Stimulated activated naive CD8-positive, alpha-beta T cell treated with anti-CD3 and anti-CD28 coated beads, Interleukin-15, Interleukin-2, amounts not matched to agents 100 ng/mL and 50 ng/mL, for 24 hours (primary cell): ENCODE measurements at regions not wholly inside any gene's neighbourhood (a gene's known extent, or its start where the extent isn't known, plus 50 kb on each side); places are given as distances from the start of the nearest gene placed in this dataset.
"Not testable (repeated sequence)": the region's sequence is repeated elsewhere in the genome, so short reads cannot be mapped to it uniquely, and the experiment has no call there.

Experiments
- H3K27ac Mint-ChIP-seq: one replicate; pipeline ENCODE4 v1.8.0; 2021; ENCODE audit warnings: mild to moderate bottlenecking, mixed read lengths
- H3K27me3 Mint-ChIP-seq: one replicate; pipeline ENCODE4 v1.8.0; 2021; ENCODE audit warnings: mixed read lengths
- H3K36me3 Mint-ChIP-seq: one replicate; pipeline ENCODE4 v1.8.0; 2021; ENCODE audit warnings: low read depth, mixed read lengths
- H3K4me1 Mint-ChIP-seq: one replicate; pipeline ENCODE4 v1.8.0; 2021; ENCODE audit warnings: low read depth, mixed read lengths
- H3K4me3 Mint-ChIP-seq: one replicate; pipeline ENCODE4 v1.8.0; 2021; ENCODE audit warnings: mild to moderate bottlenecking, mixed read lengths
- H3K9me3 Mint-ChIP-seq: one replicate; pipeline ENCODE4 v1.8.0; 2021; ENCODE audit warnings: mixed read lengths

DNA sequence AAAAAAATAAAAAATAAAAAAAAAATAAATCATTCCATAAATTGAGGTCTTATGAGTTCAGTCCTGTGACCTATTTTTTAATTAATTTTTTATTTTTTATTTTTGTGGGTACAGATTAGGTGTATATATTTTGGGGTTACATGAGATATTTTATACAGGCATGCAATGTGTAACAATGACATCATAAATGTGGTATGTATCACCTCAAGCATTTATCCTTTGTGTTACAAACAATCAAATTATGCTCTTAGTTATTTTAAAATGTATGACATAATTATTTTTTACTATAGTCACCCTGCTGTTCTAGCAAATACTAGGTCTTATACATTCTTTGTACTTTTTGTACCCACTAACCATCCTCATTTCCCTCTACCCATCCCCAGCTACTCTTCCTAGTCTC lies 537.9 kb downstream of the HINT1 start:
- peaks cover 2% of the 10 kb centered on the region for H3K27me3 Mint-ChIP-seq
- H3K4me1 Mint-ChIP-seq: no peaks in the 10 kb centered on the region
- peaks cover 15% of the 10 kb centered on the region for H3K9me3 Mint-ChIP-seq
- no peak overlapping the region for H3K27ac Mint-ChIP-seq
- H3K4me3 Mint-ChIP-seq: no peak overlapping the region
- H3K36me3 Mint-ChIP-seq: no peaks in the 10 kb centered on the region

DNA sequence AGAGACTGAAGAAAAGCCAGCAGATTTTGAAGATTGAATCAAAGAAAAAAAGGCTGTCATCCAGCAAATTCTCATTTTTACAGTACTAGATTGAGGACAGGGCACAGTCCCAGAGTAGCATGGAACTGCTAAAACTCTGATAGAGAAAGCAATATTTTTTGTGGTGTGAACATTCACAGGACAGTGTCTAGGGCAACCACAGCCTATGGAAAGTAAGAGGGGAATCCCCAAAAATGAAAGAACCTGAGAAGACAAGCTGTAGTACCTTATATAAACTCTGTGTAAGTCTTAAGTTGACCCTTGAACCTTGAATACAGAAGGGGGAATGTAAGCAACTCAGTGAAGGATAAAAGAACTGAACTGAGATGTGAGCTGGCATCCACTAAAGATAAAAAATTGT lies 540.3 kb downstream of the HINT1 start:
- Mint-ChIP-seq H3K27ac (no peak overlapping the region), H3K4me1 (no peaks in the 10 kb centered on the region), H3K36me3 (no peaks in the 10 kb centered on the region), H3K4me3 (no peak overlapping the region), H3K9me3 (no peaks in the 10 kb centered on the region), H3K27me3 (no peaks in the 10 kb centered on the region)

DNA sequence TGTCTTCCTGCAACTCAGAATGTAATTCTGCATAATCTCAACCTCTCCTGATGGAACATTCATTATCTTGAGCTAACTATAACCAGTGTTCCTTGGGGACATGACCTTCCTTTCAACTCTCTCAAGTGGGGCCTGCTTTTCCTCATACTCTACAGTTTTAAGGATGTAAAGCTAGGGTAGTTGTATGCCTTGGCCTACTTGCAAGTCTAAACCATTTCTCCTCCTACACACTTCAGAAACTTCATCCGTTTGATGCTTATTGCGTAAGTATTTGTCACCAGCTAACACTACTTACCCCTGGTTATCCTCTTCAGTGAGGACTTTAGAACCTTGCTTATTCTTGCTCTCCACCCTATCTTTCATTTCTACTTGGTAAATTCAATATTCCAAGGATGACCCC lies 548.9 kb downstream of the HINT1 start:
- H3K4me3 Mint-ChIP-seq: no peak overlapping the region
- no peaks in the 10 kb centered on the region for H3K36me3 Mint-ChIP-seq
- no peaks in the 10 kb centered on the region for H3K9me3 Mint-ChIP-seq
- H3K4me1 Mint-ChIP-seq: no peaks in the 10 kb centered on the region
- no peak overlapping the region for H3K27ac Mint-ChIP-seq
- H3K27me3 Mint-ChIP-seq: no peaks in the 10 kb centered on the region

DNA sequence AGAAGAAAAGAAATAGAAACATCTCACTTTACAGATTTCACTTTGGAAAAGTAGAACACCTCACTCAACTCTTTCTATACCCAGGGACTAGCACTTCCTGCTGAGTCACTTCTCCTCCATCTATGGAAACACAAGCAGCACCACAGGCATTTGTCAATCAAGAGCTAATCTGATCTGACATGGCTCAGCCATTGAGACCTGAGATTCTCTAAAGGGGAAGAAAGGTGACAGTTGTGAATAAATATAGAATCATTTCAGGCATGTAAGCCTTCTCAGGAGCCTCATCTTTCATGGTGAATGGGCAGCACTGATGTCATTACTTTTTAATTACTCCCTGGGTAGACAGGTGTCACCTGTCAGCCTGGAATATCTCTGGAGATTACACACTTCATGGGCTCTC lies 559.8 kb downstream of the HINT1 start:
- H3K4me3 Mint-ChIP-seq: no peak overlapping the region

DNA sequence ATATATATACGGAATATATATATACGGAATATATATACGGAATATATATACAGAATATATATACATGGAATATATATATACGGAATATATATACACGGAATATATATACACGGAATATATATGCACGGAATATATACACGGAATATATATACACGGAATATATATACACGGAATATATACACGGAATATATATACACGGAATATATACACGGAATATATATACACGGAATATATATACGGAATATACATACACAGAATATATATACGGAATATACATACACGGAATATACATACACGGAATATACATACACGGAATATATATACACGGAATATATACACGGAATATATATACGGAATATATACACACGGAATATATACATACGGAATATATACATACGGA lies 568.4 kb downstream of the HINT1 start:
- not testable (repeated sequence) for H3K36me3 Mint-ChIP-seq, H3K27ac Mint-ChIP-seq, H3K4me3 Mint-ChIP-seq, H3K4me1 Mint-ChIP-seq, H3K27me3 Mint-ChIP-seq
- H3K9me3 Mint-ChIP-seq: peaks cover 13% of the 10 kb centered on the region

More for the DNA sequence above, 559.8 kb downstream of the HINT1 start:
- no peak overlapping the region for H3K27ac Mint-ChIP-seq
- no peaks in the 10 kb centered on the region for H3K36me3 Mint-ChIP-seq
- H3K27me3 Mint-ChIP-seq: peaks cover 4% of the 10 kb centered on the region
- no peaks in the 10 kb centered on the region for H3K4me1 Mint-ChIP-seq
- H3K9me3 Mint-ChIP-seq: peaks cover 4% of the 10 kb centered on the region

DNA sequence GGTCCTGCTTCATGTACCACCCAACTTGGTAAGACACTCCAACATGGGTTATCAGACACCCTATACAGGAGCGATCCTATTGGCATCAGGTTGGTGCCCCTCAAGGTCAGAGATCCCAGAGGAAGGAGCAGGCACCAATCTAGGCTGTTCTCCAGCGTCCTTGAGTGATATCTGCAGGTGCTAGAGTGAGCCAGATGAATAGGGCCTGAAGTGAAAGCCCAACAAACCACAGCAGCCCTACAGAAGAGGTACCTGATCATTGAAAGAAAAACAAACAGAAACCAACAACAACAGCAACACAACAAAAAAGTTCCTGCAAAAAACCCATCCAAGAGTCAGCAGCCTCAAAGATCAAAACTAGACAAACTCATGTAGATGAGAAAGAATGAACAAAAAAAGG lies 584.8 kb downstream of the HINT1 start:
- H3K27me3 Mint-ChIP-seq: no peaks in the 10 kb centered on the region
- H3K27ac Mint-ChIP-seq: no peak overlapping the region
- no peaks in the 10 kb centered on the region for H3K36me3 Mint-ChIP-seq
- no peak overlapping the region for H3K4me3 Mint-ChIP-seq
- H3K4me1 Mint-ChIP-seq: no peaks in the 10 kb centered on the region
- no peaks in the 10 kb centered on the region for H3K9me3 Mint-ChIP-seq

DNA sequence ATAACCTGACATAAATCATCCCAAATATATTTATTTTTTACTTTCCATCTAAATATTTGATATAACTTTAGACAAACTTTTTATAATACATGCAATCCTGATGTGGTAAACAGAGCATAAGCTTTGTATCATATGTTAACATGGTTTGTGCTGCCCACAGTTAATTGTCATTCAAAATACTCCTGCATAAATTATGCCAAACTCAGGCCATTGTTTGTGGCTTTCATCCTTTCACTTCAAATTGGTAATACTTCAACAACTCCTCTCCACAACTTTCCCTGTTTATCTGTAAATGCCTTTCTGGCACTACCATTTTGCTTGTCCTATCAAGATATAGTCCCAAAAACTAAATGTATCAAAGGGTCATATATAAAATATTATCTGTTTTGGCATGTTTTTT lies 586.7 kb downstream of the HINT1 start:
- Mint-ChIP-seq H3K36me3 (no peaks in the 10 kb centered on the region), H3K27ac (no peak overlapping the region), H3K4me1 (no peaks in the 10 kb centered on the region), H3K9me3 (no peaks in the 10 kb centered on the region), H3K27me3 (no peaks in the 10 kb centered on the region), H3K4me3 (no peak overlapping the region)

DNA sequence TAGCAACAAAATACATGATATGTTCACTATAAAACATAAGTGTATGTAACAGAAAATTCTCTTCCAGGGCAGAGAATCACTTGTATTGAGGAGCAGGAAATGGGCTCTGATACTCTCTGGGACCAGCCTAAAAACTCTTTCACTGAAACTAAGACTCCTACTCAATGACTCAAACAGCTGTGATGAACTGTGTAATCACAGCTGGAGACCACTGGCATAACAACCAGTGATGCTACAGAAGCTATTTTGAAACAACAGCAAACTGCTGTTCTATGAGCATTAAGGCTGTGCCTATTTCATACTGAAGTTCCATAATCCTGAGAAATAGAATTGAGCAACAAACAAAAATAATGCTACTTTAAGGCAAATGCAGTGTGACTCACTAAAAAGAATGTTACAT lies 594.0 kb downstream of the HINT1 start:
- Mint-ChIP-seq H3K27me3 (no peaks in the 10 kb centered on the region), H3K36me3 (no peaks in the 10 kb centered on the region), H3K4me1 (no peaks in the 10 kb centered on the region), H3K4me3 (no peak overlapping the region), H3K27ac (no peak overlapping the region), H3K9me3 (no peaks in the 10 kb centered on the region)

DNA sequence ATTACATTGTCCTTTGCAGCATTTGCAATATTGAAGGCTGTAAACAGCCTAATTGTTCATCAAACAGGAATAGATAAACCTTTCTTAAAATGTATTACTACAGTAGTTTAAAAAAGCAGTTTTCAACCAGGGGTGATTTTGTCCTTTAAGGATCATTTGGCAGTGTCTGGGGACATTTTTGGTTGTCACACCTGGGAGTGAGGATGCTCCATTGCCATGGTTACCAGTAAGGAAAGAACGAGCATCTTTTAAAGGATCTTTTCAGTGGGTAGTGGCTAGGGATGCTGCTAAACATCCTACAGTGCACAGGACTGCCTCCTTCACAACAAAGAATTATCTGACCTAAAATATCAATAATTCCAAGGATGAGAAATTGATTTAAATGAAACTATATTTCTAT lies 596.3 kb downstream of the HINT1 start:
- peaks cover 3% of the 10 kb centered on the region for H3K27me3 Mint-ChIP-seq
- no peak overlapping the region for H3K27ac Mint-ChIP-seq
- no peaks in the 10 kb centered on the region for H3K36me3 Mint-ChIP-seq
- H3K9me3 Mint-ChIP-seq: peaks cover 3% of the 10 kb centered on the region
- H3K4me1 Mint-ChIP-seq: no peaks in the 10 kb centered on the region
- no peak overlapping the region for H3K4me3 Mint-ChIP-seq

DNA sequence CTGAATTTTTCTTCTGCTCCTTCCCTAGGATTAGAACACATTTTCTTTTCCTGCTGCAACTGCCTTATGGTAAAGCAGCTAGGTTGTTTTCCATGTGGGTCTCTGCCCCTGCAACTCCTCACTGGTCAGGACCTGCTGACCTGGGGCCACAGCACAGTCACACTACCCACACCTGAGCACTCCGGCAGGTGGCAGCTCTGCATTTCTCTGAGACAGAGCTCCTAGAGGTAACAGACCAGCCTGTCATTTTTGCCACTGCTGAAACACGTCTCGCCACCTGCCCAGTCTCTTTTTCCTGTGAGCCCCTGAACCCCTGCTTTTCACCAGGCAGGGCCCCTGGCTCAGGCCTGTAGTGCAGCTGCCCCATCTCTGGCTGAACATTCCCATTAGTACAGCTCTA lies 609.6 kb downstream of the HINT1 start:
- H3K4me1 Mint-ChIP-seq: no peaks in the 10 kb centered on the region
- no peak overlapping the region for H3K27ac Mint-ChIP-seq
- peaks cover under 1% of the 10 kb centered on the region for H3K27me3 Mint-ChIP-seq
- H3K4me3 Mint-ChIP-seq: no peak overlapping the region
- H3K9me3 Mint-ChIP-seq: peaks cover 6% of the 10 kb centered on the region
- no peaks in the 10 kb centered on the region for H3K36me3 Mint-ChIP-seq

DNA sequence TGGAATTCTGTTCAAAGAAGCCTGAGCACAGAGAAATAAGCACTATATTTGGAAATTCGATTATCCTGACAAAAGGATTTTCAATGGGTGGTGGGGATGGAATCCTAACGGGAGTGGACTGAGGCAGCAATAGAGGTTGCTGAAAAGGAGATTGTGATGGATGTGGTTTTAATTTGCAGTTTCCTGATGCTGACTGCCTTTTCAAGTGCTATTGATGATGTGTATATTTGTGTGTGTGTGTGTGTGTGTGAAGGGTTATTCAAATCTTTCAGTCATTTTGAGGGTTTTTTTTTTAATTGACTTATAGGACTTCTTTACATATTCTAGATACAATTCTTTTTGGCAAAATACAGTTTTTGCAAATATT lies 614.5 kb downstream of the HINT1 start:
- Mint-ChIP-seq H3K27ac (no peak overlapping the region), H3K27me3 (peaks cover 4% of the 10 kb centered on the region), H3K4me1 (no peaks in the 10 kb centered on the region), H3K36me3 (no peaks in the 10 kb centered on the region), H3K4me3 (no peak overlapping the region), H3K9me3 (peaks cover 9% of the 10 kb centered on the region)

DNA sequence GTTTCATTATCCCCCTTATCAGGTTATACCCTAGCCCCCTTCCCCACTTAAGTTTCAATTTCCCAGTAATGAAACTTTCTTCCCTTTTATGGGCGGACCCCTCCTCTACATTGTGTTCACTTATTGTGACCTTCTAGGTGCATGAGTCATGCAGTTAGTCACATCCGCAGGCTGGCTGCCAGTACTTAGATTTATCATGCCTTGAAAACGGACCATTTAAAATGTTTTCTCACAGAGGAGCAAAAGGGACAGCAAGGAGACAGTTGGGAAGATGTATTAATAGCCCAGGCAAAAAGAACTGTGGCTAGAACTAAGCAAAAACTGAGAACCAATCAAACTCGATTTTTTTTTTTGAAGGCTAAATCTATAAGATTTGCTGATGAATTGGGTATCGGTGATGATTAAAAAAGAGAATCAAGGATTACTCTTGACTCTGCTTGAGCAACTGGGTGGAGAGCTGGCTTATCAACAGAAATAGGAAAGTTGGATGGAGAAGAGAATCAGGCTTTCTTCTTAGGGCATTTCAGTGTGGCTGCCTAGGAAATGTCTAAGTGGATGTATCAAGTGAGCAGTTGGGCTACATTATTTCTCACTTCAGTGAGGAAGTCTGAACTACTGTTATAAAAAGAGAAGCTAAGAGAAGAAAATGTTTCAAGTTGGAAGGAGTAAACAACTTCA lies 615.0 kb downstream of the HINT1 start:
- no peaks in the 10 kb centered on the region for H3K36me3 Mint-ChIP-seq
- H3K27ac Mint-ChIP-seq: no peak overlapping the region
- peaks cover 13% of the 10 kb centered on the region for H3K9me3 Mint-ChIP-seq
- peaks cover 4% of the 10 kb centered on the region for H3K27me3 Mint-ChIP-seq
- no peak overlapping the region for H3K4me3 Mint-ChIP-seq
- no peaks in the 10 kb centered on the region for H3K4me1 Mint-ChIP-seq

DNA sequence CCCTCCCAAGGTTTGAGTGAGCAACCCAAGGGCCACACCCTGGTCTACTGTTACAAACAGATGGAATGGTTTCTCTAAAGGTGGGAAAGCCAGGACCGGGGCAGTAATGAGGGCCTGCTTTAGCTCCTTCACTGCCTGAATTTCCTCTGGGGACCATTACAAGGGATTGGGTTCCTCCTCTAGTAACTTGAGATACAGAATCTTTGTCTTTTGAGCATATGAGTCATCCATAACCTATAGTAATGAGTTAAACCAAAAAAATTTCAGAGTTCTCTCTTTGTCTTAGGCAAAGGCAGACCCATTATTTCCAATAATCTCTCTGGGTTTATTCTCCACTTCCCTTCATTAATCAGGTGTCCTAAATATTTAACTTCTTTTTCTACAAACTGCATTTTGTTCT lies 618.8 kb downstream of the HINT1 start:
- H3K4me1 Mint-ChIP-seq: no peaks in the 10 kb centered on the region
- H3K27ac Mint-ChIP-seq: no peak overlapping the region
- no peaks in the 10 kb centered on the region for H3K36me3 Mint-ChIP-seq
- peaks cover 4% of the 10 kb centered on the region for H3K27me3 Mint-ChIP-seq
- H3K9me3 Mint-ChIP-seq: peaks cover 17% of the 10 kb centered on the region
- H3K4me3 Mint-ChIP-seq: no peak overlapping the region

DNA sequence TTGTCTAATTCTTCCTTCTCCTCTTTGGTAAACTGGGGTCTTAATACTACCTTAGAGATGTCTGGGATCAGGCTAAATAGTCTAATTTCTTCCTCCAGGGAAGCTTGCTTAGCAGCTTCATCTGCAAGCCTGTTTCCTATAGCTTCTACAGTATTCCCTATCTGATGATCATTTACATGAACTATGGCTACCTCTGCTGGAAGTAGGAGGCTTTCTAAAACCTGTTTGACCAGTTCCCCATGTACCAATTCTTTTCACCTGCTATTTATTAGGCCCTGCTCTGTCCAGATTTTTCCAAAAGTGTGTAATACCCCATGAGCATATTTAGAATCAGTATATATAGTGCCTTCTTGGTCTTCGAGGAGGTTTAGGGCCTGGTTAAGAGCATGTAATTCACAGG lies 619.8 kb downstream of the HINT1 start:
- Mint-ChIP-seq H3K4me1 (no peaks in the 10 kb centered on the region), H3K36me3 (no peaks in the 10 kb centered on the region), H3K9me3 (peaks cover 17% of the 10 kb centered on the region), H3K27ac (no peak overlapping the region), H3K27me3 (peaks cover 2% of the 10 kb centered on the region), H3K4me3 (no peak overlapping the region)

DNA sequence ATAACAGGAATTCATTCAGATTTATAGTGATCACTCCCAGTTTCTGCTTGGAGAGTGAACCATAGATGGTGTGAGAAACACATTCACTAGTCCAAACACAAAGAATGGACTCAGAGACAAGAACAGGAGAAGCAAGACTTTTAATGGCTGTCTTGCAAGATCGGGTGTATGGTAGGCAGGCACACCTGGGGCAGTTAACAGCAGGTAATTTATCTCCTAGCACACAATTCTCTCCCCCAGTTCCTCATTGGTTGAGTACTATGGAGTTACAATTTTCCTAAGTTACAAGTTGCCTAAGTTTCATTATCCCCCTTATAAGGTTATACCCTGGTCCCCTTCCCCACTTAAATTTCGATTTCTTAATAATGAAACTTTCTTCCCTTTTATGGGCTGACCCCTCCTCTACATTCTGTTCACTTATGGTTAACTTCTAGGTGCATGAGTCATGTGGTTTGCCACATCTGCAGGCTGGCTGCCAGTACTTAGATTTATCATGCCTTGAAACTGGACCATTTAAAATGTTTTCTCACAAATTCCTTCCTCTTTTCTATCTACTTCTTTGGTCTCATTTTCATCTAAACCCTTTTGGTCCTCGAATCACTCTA lies 623.3 kb downstream of the HINT1 start:
- Mint-ChIP-seq H3K9me3 (peaks cover 8% of the 10 kb centered on the region), H3K4me3 (no peak overlapping the region), H3K36me3 (no peaks in the 10 kb centered on the region), H3K4me1 (no peaks in the 10 kb centered on the region), H3K27ac (no peak overlapping the region), H3K27me3 (no peaks in the 10 kb centered on the region)

DNA sequence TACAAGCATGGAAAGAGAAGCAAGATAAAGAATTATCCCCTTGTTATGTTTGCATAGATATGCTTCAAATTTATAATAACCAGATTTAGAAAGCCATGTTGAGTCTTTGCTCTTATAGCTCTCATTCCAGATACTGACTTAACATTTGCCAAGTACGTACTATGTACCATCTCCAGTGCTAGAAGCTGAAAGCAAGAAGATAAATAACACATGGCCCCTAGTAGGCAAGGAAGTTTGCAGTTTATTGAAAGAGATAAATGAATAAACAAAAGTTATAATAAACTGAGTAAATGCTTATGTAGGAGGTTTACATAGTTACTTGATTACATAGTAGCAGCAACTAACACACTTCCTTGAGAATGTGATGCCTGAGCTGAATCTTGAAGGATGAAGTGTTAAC lies 628.4 kb downstream of the HINT1 start:
- H3K27me3 Mint-ChIP-seq: no peaks in the 10 kb centered on the region

More for the DNA sequence above, 628.4 kb downstream of the HINT1 start:
- Mint-ChIP-seq H3K9me3 (no peaks in the 10 kb centered on the region), H3K27ac (no peak overlapping the region), H3K36me3 (no peaks in the 10 kb centered on the region), H3K4me1 (no peaks in the 10 kb centered on the region), H3K4me3 (no peak overlapping the region)
